ENCODE measurements at regions not wholly inside any gene's neighbourhood (a gene's known extent, or its start where the extent isn't known, plus 50 kb on each side); places are given as distances from the start of the nearest gene placed in this dataset.

GRCh38 chr11:87428266-87428665, 390.5 kb downstream of the TMEM135 start:
- Histone ChIP-seq H3K27ac (no peak overlapping the region), H3K4me1 (no peaks in the 10 kb centered on the region), H3K9me3 (no peaks in the 10 kb centered on the region), H3K36me3 (replicated peaks in 1 of 2; ENCODE audit: insufficient read depth in 1 of 2, low read depth in 2 of 2) (no peaks in the 10 kb centered on the region), H3K27me3 (no peaks in the 10 kb centered on the region), H3K4me3 (no peak overlapping the region)
- DNase-seq (no peak), ATAC-seq (no peak)
- intact Hi-C loops (cut with DNase I): loop anchor here (10.0 kb wide), 1 partner anchor 483 kb away; no protein-coding TSS in a partner anchor
- 47 to 58% methylated on average over 1 of the region's 1 CpG for WGBS, 2 donors
- TF ChIP-seq, protein P1, sequence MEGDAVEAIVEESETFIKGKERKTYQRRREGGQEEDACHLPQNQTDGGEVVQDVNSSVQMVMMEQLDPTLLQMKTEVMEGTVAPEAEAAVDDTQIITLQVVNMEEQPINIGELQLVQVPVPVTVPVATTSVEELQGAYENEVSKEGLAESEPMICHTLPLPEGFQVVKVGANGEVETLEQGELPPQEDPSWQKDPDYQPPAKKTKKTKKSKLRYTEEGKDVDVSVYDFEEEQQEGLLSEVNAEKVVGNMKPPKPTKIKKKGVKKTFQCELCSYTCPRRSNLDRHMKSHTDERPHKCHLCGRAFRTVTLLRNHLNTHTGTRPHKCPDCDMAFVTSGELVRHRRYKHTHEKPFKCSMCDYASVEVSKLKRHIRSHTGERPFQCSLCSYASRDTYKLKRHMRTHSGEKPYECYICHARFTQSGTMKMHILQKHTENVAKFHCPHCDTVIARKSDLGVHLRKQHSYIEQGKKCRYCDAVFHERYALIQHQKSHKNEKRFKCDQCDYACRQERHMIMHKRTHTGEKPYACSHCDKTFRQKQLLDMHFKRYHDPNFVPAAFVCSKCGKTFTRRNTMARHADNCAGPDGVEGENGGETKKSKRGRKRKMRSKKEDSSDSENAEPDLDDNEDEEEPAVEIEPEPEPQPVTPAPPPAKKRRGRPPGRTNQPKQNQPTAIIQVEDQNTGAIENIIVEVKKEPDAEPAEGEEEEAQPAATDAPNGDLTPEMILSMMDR (IDR thresholded peaks at IDR 0.05): no peak
- TF ChIP-seq POLR2A (IDR thresholded peaks at IDR 0.05): no peak

GRCh38 chr11:87425943-87426342, 388.2 kb downstream of the TMEM135 start:
- no peaks in the 10 kb centered on the region for H3K36me3 ChIP-seq (replicated peaks in 1 of 2; ENCODE audit: insufficient read depth in 1 of 2, low read depth in 2 of 2)
- no peak for DNase-seq
- 81 to 90% methylated on average over 1 of the region's 1 CpG for WGBS, 2 donors
- no peak overlapping the region for H3K27ac ChIP-seq
- TF ChIP-seq, protein P1 (IDR thresholded peaks at IDR 0.05): no peak
- no peak for TF ChIP-seq POLR2A (IDR thresholded peaks at IDR 0.05)
- no peaks in the 10 kb centered on the region for H3K27me3 ChIP-seq
- no peaks in the 10 kb centered on the region for H3K4me1 ChIP-seq
- ATAC-seq: no peak
- H3K4me3 ChIP-seq: no peak overlapping the region
- H3K9me3 ChIP-seq: no peaks in the 10 kb centered on the region
- intact Hi-C loops (cut with DNase I): loop anchor here (10.0 kb wide), 1 partner anchor 481 kb away; no protein-coding TSS in a partner anchor

DNA sequence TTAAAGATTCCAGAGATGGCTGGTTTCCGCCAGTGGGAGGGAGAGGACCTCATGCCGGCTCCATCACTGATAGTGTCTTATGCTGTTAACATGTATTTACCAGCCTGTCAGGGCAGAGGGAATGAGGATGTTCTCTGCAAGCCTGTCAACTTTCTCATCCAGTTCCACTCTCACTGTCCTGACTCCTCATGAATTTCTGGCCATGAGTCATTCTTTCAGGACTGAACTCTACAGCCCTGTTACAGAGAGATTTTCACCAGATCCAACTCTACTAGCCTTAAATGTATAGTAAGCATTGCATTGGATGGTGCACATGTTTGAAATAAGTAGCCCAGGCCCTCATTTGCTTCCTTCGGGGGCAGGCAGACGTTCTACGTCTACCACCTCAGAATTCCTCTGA, 387.7 kb downstream of the TMEM135 start:
- TF ChIP-seq, protein P1 (IDR thresholded peaks at IDR 0.05): no peak
- TF ChIP-seq POLR2A (IDR thresholded peaks at IDR 0.05): no peak
- 69 to 77% methylated on average over 5 of the region's 5 CpGs for WGBS, 2 donors
- intact Hi-C loops (cut with DNase I): loop anchor here (10.0 kb wide), 1 partner anchor 481 kb away; no protein-coding TSS in a partner anchor

GRCh38 chr11:87423161-87423560, 385.4 kb downstream of the TMEM135 start:
- intact Hi-C loops (cut with DNase I): loop anchor here (5.0 to 10.0 kb wide), 2 partner anchors 71 to 478 kb away; no protein-coding TSS in a partner anchor
- H3K27me3 ChIP-seq: no peaks in the 10 kb centered on the region
- ATAC-seq: no peak

More for the DNA sequence above, 387.7 kb downstream of the TMEM135 start:
- DNase-seq: no peak
- H3K4me1 ChIP-seq: no peaks in the 10 kb centered on the region
- H3K9me3 ChIP-seq: no peaks in the 10 kb centered on the region
- H3K4me3 ChIP-seq: no peak overlapping the region
- H3K27ac ChIP-seq: no peak overlapping the region
- ATAC-seq: no peak
- no peaks in the 10 kb centered on the region for H3K36me3 ChIP-seq (replicated peaks in 1 of 2; ENCODE audit: insufficient read depth in 1 of 2, low read depth in 2 of 2)
- no peaks in the 10 kb centered on the region for H3K27me3 ChIP-seq

More at GRCh38 chr11:87423161-87423560, 385.4 kb downstream of the TMEM135 start:
- no peak overlapping the region for H3K27ac ChIP-seq
- 56 to 68% methylated on average over 3 of the region's 3 CpGs for WGBS, 2 donors
- H3K9me3 ChIP-seq: no peaks in the 10 kb centered on the region
- H3K4me1 ChIP-seq: no peaks in the 10 kb centered on the region
- H3K36me3 ChIP-seq (replicated peaks in 1 of 2; ENCODE audit: insufficient read depth in 1 of 2, low read depth in 2 of 2): no peaks in the 10 kb centered on the region
- no peak overlapping the region for H3K4me3 ChIP-seq
- TF ChIP-seq, protein P1 (IDR thresholded peaks at IDR 0.05): no peak
- TF ChIP-seq POLR2A (IDR thresholded peaks at IDR 0.05): no peak
- no peak for DNase-seq
